ENCODE measurements at regions not wholly inside any gene's neighbourhood (a gene's known extent, or its start where the extent isn't known, plus 50 kb on each side); places are given as distances from the start of the nearest gene placed in this dataset.

- TF ChIP-seq POLR2AphosphoS5 (IDR thresholded peaks at IDR 0.05; ENCODE audit: low read depth) = no peak
- TF ChIP-seq CTCF (conservative IDR thresholded peaks at IDR 0.05; ENCODE audit: low read depth in 2 of 2) = no peak
- no peak for TF ChIP-seq EZH2 (IDR thresholded peaks at IDR 0.05; ENCODE audit: low read depth, unreplicated experiment)
These were observed 1039.4 kb upstream of the IGFBP7 start for GRCh38 chr4:58149404-58150085.

All from GM23338 (cell line).